GM18526 (cell line): ENCODE measurements at regions not wholly inside any gene's neighbourhood (a gene's known extent, or its start where the extent isn't known, plus 50 kb on each side); places are given as distances from the start of the nearest gene placed in this dataset.

Source experiments
- POLR2A ChIP-seq: IDR thresholded peaks from 3 replicates; pipeline ENCODE4 v1.6.1; 2011; ENCODE audit not compliant: insufficient read length; ENCODE audit errors: extremely low read depth

DNA sequence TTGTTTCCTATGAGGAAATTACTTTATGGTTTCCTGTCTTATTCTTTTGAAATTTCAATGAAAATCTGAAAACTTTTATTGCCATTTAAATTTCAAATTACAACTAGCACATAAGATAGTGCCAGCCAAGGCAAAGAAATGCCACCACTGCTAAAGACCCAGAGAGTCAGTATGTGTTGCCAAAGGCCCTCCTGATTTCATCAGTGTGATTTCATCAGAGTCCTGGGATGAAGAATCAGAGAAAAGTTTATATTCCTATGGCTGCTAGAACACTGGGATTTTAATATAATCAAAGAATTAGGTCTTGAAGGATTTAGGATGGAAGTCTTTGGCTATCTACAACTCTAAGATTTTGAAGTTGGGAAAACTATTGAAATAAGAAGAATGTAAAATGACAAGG is 434.2 kb upstream of the CCDC54 start:
- TF ChIP-seq POLR2A, result no peak

- no peak for TF ChIP-seq POLR2A
Observed at GRCh38 chr3:106945435-106945834, 431.8 kb upstream of the CCDC54 start.

- TF ChIP-seq POLR2A, result no peak
Observed at GRCh38 chr3:106946866-106947265, 430.4 kb upstream of the CCDC54 start.

- no peak for TF ChIP-seq POLR2A
Observed at GRCh38 chr3:106957029-106957428, 420.2 kb upstream of the CCDC54 start.

DNA sequence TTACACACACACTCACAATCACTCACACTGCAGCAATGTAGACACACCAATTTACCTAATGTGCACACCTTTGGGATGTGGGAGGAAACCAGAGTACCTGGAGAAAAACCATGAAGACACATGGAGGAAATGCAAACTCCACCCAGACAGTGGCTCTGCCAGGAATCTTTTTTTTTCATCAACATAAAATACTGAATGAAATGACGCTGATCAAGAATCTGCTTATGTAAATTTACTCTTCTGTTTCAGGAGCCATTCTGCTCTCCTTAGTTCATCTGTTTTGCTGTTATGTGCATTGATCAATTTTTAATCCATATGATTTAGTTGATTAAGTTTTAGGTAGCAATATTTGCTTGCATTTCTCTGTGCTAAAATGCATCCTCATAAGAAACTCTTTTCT is 414.2 kb upstream of the CCDC54 start:
- no peak for TF ChIP-seq POLR2A

- no peak for TF ChIP-seq POLR2A
Observed at GRCh38 chr3:106963442-106963841, 413.8 kb upstream of the CCDC54 start.

- no peak for TF ChIP-seq POLR2A
Observed at GRCh38 chr3:106965307-106965706, 411.9 kb upstream of the CCDC54 start.

- TF ChIP-seq POLR2A, result no peak
Observed at GRCh38 chr3:106969596-106969995, 407.6 kb upstream of the CCDC54 start.

DNA sequence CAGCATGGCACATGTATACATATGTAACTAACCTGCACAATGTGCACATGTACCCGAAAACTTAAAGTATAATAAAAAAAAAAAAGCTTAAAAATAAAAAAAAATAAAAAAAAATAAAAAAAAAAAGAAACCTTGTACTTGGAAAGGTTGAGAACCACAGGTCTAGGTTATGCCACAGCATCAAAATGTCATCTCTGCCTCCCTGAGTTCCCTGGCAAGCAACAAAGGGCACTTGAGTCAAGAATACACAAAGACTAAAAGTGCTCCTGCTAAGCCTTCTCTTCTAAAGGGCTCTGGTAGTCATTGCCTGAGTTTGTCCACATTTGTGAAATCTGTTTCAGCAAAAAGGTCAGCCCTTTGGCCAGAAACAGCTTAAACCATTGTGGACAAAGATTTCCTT is 395.8 kb upstream of the CCDC54 start:
- no peak for TF ChIP-seq POLR2A

- no peak for TF ChIP-seq POLR2A
Observed at GRCh38 chr3:106985721-106986120, 391.5 kb upstream of the CCDC54 start.

DNA sequence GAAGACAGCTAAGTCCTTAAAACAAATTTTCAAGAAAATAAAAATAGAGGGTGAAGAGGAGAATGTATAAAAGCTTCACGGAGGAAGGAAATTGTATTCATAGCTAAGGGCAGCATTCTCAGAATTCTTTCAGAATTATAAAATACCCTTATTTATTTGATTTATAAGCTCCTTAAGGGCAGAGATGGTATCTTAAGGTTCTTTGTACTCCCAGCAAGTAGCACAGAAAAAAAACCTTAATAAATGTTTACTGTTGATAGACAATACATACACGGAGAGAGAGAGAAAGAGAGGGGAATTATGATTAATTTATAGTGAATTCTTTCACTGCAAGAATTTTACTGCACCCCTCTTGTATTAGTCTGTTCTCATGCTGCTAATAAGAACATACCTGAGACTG is 375.6 kb upstream of the CCDC54 start:
- no peak for TF ChIP-seq POLR2A

GRCh38 chr3:107008213-107008612 is 369.0 kb upstream of the CCDC54 start:
- TF ChIP-seq POLR2A, result no peak

- no peak for TF ChIP-seq POLR2A
Observed at GRCh38 chr3:107013641-107014040, 363.6 kb upstream of the CCDC54 start.

DNA sequence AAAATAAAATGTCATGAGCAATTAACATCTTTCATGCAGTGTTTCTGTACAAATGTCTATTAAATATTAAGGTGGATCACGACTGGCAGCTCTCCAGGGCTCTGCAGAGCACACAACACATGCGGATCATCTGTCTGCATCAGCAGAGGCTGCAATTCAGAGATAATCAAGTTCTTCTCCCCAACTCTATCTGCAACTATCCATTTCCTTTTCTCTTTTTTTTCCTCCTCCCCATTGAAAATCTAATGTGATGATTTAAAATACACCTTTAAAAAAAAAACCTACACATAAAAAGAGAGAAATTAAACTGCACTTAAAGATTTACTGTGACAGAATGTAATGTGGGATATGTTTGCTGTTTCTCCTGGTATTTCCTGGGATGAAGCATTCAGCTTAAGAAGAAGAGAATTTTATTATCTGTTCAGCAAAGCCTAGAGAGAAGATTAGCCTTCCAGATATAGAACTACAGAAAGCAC is 352.6 kb upstream of the CCDC54 start:
- no peak for TF ChIP-seq POLR2A

GRCh38 chr3:107025961-107026360 is 351.3 kb upstream of the CCDC54 start:
- TF ChIP-seq POLR2A, result no peak

- TF ChIP-seq POLR2A, result no peak
Observed at GRCh38 chr3:107028086-107028485, 349.2 kb upstream of the CCDC54 start.

GRCh38 chr3:107028626-107029025 is 348.6 kb upstream of the CCDC54 start:
- no peak for TF ChIP-seq POLR2A

DNA sequence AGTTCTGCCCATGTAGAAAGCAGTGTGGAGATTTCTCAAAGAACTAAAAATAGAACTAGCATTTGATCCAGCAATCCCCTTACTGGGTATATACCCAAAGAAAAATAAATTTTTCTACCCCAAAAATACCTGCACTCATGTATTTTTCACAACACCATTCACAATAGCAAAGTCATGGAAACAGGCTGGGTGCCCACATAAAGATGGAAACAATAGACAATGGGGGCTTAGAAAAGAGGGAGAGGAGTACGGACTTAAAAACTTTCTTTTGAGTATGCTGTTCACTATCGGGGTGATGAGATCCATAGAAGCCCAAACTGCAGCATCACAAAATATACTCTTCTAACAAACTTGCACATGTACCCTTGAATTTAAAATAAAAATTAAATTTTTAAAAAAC is 345.1 kb upstream of the CCDC54 start:
- no peak for TF ChIP-seq POLR2A

DNA sequence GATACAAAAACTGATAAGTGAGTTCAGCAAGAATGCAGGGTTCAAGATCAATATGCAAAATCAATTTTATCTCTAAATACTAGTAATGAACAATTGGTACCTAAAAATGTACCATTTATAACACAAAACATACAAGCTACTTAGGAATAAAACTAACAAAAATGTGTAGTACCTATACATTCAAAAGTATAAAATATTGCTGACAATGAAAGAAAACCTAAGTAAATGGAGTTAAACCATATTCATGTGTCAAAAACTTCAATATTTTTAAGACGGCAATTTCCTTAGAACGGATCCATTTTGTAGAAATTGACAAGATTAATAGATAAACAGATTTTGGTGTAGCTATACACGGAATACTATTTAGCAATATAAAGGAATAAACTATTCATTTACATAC is 343.1 kb upstream of the CCDC54 start:
- TF ChIP-seq POLR2A, result no peak

GRCh38 chr3:107035176-107035575 is 342.1 kb upstream of the CCDC54 start:
- no peak for TF ChIP-seq POLR2A
